Kidney epithelial cell (primary cell): ENCODE measurements at regions not wholly inside any gene's neighbourhood (a gene's known extent, or its start where the extent isn't known, plus 50 kb on each side); places are given as distances from the start of the nearest gene placed in this dataset.

ENCODE experiments used
- DNase-seq: peaks from one replicate; pipeline ENCODE4 v3.0.0-alpha.2; 2010; ENCODE audit warnings: low read depth
- H3K27me3 ChIP-seq: 2 replicates; pipeline ENCODE4 v1.6.0; 2011; ENCODE audit warnings: low read length; ENCODE audit not compliant: control insufficient read depth, insufficient read depth
- H3K36me3 ChIP-seq: 2 replicates; pipeline ENCODE4 v1.5.1; 2011; ENCODE audit warnings: low read length; ENCODE audit not compliant: control insufficient read depth, insufficient read depth
- H3K4me3 ChIP-seq: 2 replicates; pipeline ENCODE4 v1.5.1; 2011; ENCODE audit warnings: low read depth, mild to moderate bottlenecking, control low read depth, low read length
- CTCF ChIP-seq: IDR thresholded peaks from 2 replicates; pipeline ENCODE4 v1.5.1; 2011; ENCODE audit warnings: mild to moderate bottlenecking, moderate library complexity, low read length, control low read depth, inconsistent platforms; ENCODE audit not compliant: insufficient read depth, poor library complexity, severe bottlenecking

- Histone ChIP-seq H3K27me3 (no peaks in the 10 kb centered on the region), H3K4me3 (no peak overlapping the region), H3K36me3 (no peaks in the 10 kb centered on the region)
- no peak for TF ChIP-seq CTCF
- no peak for DNase-seq
Observed at GRCh38 chr20:19885939-19886660, 128.0 kb downstream of the RIN2 start.

DNA sequence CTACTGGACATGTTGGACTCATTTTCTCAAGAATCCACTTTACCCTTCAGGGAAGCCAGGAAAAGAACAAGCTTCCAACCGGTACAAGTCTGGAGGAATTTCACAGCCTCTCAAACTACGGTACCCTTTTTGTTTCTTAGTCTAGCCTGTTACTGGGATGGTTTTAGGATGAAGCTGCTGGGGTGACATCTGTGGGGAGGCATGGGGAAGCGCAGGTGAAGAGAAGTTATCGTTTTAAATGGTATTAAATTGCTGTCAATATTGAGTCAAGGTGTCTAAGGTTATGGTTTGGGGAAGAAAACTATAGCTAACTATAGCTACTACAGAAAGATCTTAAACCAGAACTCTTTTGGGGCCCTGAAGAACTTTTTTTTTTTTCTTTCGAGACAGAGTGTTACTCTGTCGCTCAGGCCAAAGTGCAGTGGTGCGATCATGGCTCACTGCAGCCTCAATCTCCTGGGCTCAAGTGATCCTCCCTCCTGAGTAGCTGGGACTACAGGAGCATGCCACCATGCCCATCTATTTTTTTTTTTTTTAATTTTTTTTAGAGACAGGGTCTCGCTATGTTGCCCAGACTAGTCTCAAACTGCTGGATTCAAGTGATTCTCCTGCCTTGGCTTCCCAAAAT lies 128.7 kb downstream of the RIN2 start:
- no peaks in the 10 kb centered on the region for H3K36me3 ChIP-seq
- TF ChIP-seq CTCF, result no peak
- no peaks in the 10 kb centered on the region for H3K27me3 ChIP-seq
- no peak overlapping the region for H3K4me3 ChIP-seq
- no peak for DNase-seq

DNA sequence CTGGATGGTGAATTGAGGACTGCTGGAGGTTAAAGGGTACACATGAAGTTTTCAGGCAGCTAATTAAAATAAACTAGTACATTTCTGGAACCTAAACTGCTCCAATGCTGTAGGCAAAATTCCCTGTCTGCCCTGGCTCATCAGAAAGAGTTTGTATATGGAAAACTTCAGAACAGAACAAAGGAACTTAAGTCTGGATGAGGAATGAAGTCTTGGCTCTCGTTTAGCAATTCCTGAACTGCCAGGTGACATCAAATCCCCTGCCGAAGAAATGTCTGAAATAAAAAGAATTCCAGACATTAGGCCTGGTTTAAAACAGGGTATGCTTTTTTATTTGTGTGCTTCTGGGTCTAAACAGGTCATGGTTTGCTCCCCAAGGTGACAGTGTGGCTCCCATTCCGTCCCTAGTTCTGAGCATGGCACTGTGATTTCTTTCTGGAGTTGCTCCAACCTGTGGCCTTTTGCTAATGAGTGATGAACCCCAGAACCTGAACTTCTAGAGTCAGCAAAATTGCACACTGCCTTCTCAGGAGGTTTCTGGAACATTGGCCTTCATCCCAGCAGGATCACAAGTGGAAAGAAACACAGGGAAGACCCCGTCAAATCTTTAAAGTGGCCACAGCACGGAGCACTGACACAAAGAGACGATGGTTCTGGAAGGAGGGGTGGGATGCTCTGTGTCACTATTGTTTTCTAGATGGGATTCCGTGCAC lies 129.4 kb upstream of the NAA20 start:
- Histone ChIP-seq H3K4me3 (no peak overlapping the region), H3K27me3 (no peaks in the 10 kb centered on the region), H3K36me3 (no peaks in the 10 kb centered on the region)
- DNase-seq, result no peak
- no peak for TF ChIP-seq CTCF

GRCh38 chr20:19888269-19888671 lies 128.9 kb upstream of the NAA20 start:
- no peak for TF ChIP-seq CTCF
- no peak for DNase-seq
- Histone ChIP-seq H3K27me3 (no peaks in the 10 kb centered on the region), H3K36me3 (no peaks in the 10 kb centered on the region), H3K4me3 (no peak overlapping the region)

DNA sequence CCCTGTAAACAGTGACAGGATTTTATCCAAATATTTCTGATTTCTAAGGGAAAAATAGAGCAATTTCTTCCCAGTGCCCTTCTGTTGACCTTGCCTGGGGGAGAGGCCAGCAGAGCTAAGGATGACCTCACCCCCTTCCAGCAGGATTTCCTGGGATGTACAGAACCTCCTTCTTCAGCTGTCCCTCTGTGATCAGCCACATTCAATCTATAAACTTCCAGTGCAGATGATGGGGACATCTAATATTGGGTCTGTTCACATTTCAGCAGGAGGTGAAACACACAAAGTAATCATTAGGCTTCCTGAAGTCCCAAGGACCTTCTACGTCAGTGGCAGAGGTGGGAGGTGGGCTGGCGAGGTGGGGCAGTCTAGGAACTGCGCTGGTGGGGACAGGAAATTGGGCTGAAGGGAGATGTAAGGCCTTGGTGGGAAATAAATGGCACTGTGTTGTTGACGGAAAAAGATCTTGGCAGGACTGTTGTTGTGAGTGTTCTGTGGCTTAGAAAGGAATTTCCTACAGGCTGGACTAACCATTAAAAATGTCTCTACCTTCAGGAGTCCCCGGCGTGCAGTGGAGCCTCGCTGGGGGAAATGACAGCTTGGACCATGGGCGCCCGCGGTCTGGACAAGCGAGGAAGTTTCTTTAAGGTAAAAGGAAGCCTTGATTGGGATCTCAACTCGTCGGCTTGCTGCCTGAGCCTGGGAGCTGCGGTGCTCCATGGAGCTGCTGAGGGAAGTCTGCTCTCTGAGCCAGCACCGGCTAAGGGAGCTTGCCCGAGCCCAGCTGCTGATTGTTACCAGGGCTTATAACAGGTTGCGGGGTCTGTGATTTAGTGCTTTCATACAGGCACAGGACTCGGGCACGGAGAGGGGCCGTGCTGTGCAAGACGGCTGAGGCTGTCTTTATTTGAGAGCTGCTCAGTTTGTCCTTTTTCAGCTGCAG lies 127.9 kb upstream of the NAA20 start:
- peak; percentile 45 for DNase-seq
- Histone ChIP-seq H3K36me3 (no peaks in the 10 kb centered on the region), H3K27me3 (no peaks in the 10 kb centered on the region), H3K4me3 (no peak overlapping the region)
- no peak for TF ChIP-seq CTCF
